B cell (primary cell): ENCODE measurements at regions not wholly inside any gene's neighbourhood (a gene's known extent, or its start where the extent isn't known, plus 50 kb on each side); places are given as distances from the start of the nearest gene placed in this dataset.

ENCODE experiments used
- ATAC-seq: fragments of 200-7000 bp; cut with Tn5 transposase; one replicate; pipeline ENCODE4 v1.10.0; 2021; ENCODE audit warnings: low read depth, mild to moderate bottlenecking, moderate number of reproducible peaks, moderate library complexity
- CTCF ChIA-PET: fragments of 350-600 bp; sonication (Branson Sonifier 250); formaldehyde crosslinking; loops from one replicate; lab custom pipeline; 2021; ENCODE audit warnings: antibody characterized with exemption, inconsistent platforms; lab: Charles Lee
- POLR2A ChIA-PET: fragments of 350-600 bp; sonication (Branson Sonifier 250); formaldehyde crosslinking; loops from one replicate; lab custom pipeline; 2021; ENCODE audit warnings: antibody characterized with exemption; lab: Charles Lee
- DNase-seq: peaks from one replicate; pipeline ENCODE4 v3.0.0; 2013
- H2AFZ ChIP-seq: 2 replicates; pipeline ENCODE4 v1.6.1; 2012; ENCODE audit warnings: mild to moderate bottlenecking, low read depth, low read length; ENCODE audit not compliant: insufficient read depth, poor library complexity, severe bottlenecking
- H3K27ac ChIP-seq, 2 donors: 1 replicate in 1 of 2; 2 replicates in 1 of 2; pipeline ENCODE4 v1.5.1; 2012 to 2013; ENCODE audit warnings: low read length in 2 of 2, mild to moderate bottlenecking in 2 of 2, moderate library complexity in 1 of 2
- H3K27me3 ChIP-seq, 4 experiments: fragments of 200-600 bp in 1 of 4; sonication (generic) in 1 of 4; replicated peaks in 1 of 4; 1 replicate in 2 of 4; 2 replicates in 2 of 4; pipeline versions ENCODE4 v1.6.1 to v1.7.0; 2013 to 2016; ENCODE audit warnings: low read length in 3 of 4, mild to moderate bottlenecking in 2 of 4, mixed read lengths in 1 of 4, moderate library complexity in 1 of 4; ENCODE audit not compliant: insufficient read depth in 4 of 4, control insufficient read depth in 3 of 4; ENCODE audit errors: control extremely low read depth in 1 of 4
- H3K36me3 ChIP-seq, 2 experiments: replicated peaks in 1 of 2; 1 replicate in 1 of 2; 2 replicates in 1 of 2; pipeline versions ENCODE4 v1.6.1 to v1.7.1; 2013; ENCODE audit warnings: low read length in 1 of 2; ENCODE audit not compliant: insufficient read depth in 2 of 2, control insufficient read depth in 1 of 2; ENCODE audit errors: control extremely low read depth in 1 of 2, extremely low read depth in 1 of 2
- H3K4me1 ChIP-seq, 2 donors: fragments of 200-600 bp in 1 of 2; sonication (generic) in 1 of 2; 1 replicate in 1 of 2; 2 replicates in 1 of 2; pipeline versions ENCODE4 v1.5.1 to v1.6.1; 2013 to 2017; ENCODE audit warnings: low read length in 2 of 2; ENCODE audit not compliant: control insufficient read depth in 2 of 2, insufficient read depth in 2 of 2
- H3K4me2 ChIP-seq: replicated peaks from 2 replicates; pipeline ENCODE3; 2012; ENCODE audit warnings: mild to moderate bottlenecking, low read depth, low read length; ENCODE audit not compliant: poor library complexity, severe bottlenecking
- H3K4me3 ChIP-seq, 5 experiments: fragments of 200-600 bp in 1 of 5; sonication (generic) in 1 of 5; 1 replicate in 3 of 5; 2 replicates in 2 of 5; pipeline versions ENCODE4 v1.5.1 to v1.7.0; 2011 to 2016; ENCODE audit warnings: low read length in 4 of 5, mild to moderate bottlenecking in 4 of 5, low read depth in 2 of 5, control low read depth in 1 of 5, moderate library complexity in 1 of 5; ENCODE audit not compliant: insufficient read depth in 1 of 5; ENCODE audit errors: control extremely low read depth in 1 of 5, extremely low read depth in 1 of 5
- H3K79me2 ChIP-seq: fragments of 200-600 bp; sonication (generic); one replicate; pipeline ENCODE4 v1.6.0; 2016; ENCODE audit warnings: low read length; ENCODE audit not compliant: control insufficient read depth, insufficient read depth
- H3K9ac ChIP-seq: fragments of 200-600 bp; sonication (generic); 2 replicates; pipeline ENCODE4 v1.6.1; 2017; ENCODE audit warnings: mild to moderate bottlenecking, low read length, moderate library complexity
- H3K9me3 ChIP-seq, 3 donors: one replicate each; pipeline versions ENCODE4 v1.6.1 to v1.7.1; 2013; ENCODE audit warnings: low read length in 2 of 3; ENCODE audit not compliant: control insufficient read depth in 2 of 3, insufficient read depth in 1 of 3; ENCODE audit errors: control extremely low read depth in 1 of 3
- H4K20me1 ChIP-seq: 2 replicates; pipeline ENCODE4 v1.6.0; 2012; ENCODE audit warnings: mild to moderate bottlenecking, low read length; ENCODE audit not compliant: insufficient read depth, control insufficient read depth, poor library complexity, severe bottlenecking
- H3K27ac Mint-ChIP-seq: one replicate; pipeline ENCODE4 v1.8.0; 2021; ENCODE audit warnings: mixed read lengths
- H3K27me3 Mint-ChIP-seq: one replicate; pipeline ENCODE4 v1.8.0; 2021; ENCODE audit warnings: mixed read lengths
- H3K4me1 Mint-ChIP-seq: one replicate; pipeline ENCODE4 v1.8.0; 2021; ENCODE audit warnings: mixed read lengths
- H3K4me3 Mint-ChIP-seq: one replicate; pipeline ENCODE4 v1.8.0; 2021; ENCODE audit warnings: mixed read lengths
- H3K9me3 Mint-ChIP-seq: one replicate; pipeline ENCODE4 v1.8.0; 2022; ENCODE audit warnings: mixed read lengths; ENCODE audit not compliant: insufficient read depth
- EZH2 ChIP-seq: IDR thresholded peaks from 2 replicates; pipeline ENCODE4 v1.6.1; 2012; ENCODE audit warnings: borderline replicate concordance, low read depth, mild to moderate bottlenecking, moderate library complexity, low read length; ENCODE audit not compliant: insufficient read depth, poor library complexity, severe bottlenecking
- WGBS: methylation state at CpG from one replicate; pipeline ENCODE4 v1.1.5; 2013; ENCODE audit warnings: missing lambda C conversion rate; ENCODE audit not compliant: insufficient coverage; 5-methylcytosine and 5-hydroxymethylcytosine counted together
- intact Hi-C: fragments of 100-400 bp; cut with micrococcal nuclease; formaldehyde crosslinking; loops from one replicate; pipeline ENCODE4 v1.10.0; 2022
- TF ChIP-seq, protein P1 (sequence below): fragments of 200-600 bp; IDR thresholded peaks from one replicate; pipeline ENCODE4 v1.8.0; 2022; ENCODE audit warnings: antibody characterized with exemption, mild to moderate bottlenecking

DNA sequence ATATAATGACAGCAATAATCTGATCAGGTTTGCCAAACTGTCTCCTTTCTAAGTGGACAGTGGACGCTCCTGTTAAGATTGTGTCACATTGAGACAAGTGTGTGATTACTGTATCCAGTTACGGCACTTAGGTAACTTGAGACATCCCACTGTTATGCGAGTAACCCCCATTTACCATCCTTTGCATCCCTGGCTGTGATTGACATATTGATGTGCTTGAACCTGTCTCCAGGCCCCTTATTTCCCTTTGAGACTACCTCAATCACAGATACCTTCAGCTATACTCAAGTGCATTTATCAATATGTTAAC, 785.2 kb downstream of the NR2F2 start:
- no peaks in the 10 kb centered on the region for H3K27me3 ChIP-seq
- POLR2A ChIA-PET, result no interaction called here
- H3K4me2 ChIP-seq, result no peak overlapping the region
- WGBS, result no CpG with 5 or more reads among the region's 3 CpGs
- H4K20me1 ChIP-seq, result no peaks in the 10 kb centered on the region
- no peaks in the 10 kb centered on the region for H3K79me2 ChIP-seq
- no peaks in the 10 kb centered on the region for H3K27me3 Mint-ChIP-seq
- H3K9me3 Mint-ChIP-seq, result peaks cover 3% of the 10 kb centered on the region
- no peak overlapping the region for H3K4me3 Mint-ChIP-seq
- H3K4me1 Mint-ChIP-seq, result no peaks in the 10 kb centered on the region
- no peak for ATAC-seq
- H3K4me1 ChIP-seq, result no peaks in the 10 kb centered on the region
- no peaks in the 10 kb centered on the region for H3K36me3 ChIP-seq
- CTCF ChIA-PET, result no interaction called here
- no peak overlapping the region for H2AFZ ChIP-seq
- no peak for TF ChIP-seq EZH2
- TF ChIP-seq, protein P1, sequence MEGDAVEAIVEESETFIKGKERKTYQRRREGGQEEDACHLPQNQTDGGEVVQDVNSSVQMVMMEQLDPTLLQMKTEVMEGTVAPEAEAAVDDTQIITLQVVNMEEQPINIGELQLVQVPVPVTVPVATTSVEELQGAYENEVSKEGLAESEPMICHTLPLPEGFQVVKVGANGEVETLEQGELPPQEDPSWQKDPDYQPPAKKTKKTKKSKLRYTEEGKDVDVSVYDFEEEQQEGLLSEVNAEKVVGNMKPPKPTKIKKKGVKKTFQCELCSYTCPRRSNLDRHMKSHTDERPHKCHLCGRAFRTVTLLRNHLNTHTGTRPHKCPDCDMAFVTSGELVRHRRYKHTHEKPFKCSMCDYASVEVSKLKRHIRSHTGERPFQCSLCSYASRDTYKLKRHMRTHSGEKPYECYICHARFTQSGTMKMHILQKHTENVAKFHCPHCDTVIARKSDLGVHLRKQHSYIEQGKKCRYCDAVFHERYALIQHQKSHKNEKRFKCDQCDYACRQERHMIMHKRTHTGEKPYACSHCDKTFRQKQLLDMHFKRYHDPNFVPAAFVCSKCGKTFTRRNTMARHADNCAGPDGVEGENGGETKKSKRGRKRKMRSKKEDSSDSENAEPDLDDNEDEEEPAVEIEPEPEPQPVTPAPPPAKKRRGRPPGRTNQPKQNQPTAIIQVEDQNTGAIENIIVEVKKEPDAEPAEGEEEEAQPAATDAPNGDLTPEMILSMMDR, result no peak
- H3K27ac ChIP-seq, result no peak overlapping the region
- DNase-seq, result no peak
- H3K9me3 ChIP-seq, result peaks cover 0 to 5% (median 0%) of the 10 kb centered on the region in 3 donors
- intact Hi-C loops, result no loop called here
- no peak overlapping the region for H3K9ac ChIP-seq
- no peak overlapping the region for H3K4me3 ChIP-seq
- H3K27ac Mint-ChIP-seq, result no peak overlapping the region

- intact Hi-C loops, result no loop called here
- WGBS, result no CpG with 5 or more reads among the region's 4 CpGs
- CTCF ChIA-PET, result no interaction called here
These were observed 794.3 kb downstream of the NR2F2 start for GRCh38 chr15:97124790-97125189.

More at GRCh38 chr15:97124790-97125189, 794.3 kb downstream of the NR2F2 start:
- Histone ChIP-seq H2AFZ (no peak overlapping the region), H3K36me3 (no peaks in the 10 kb centered on the region), H3K4me3 (no peak overlapping the region), H3K4me2 (no peak overlapping the region), H3K79me2 (no peaks in the 10 kb centered on the region), H3K9me3 (no peaks in the 10 kb centered on the region), H3K27me3 (no peaks in the 10 kb centered on the region), H3K27ac (no peak overlapping the region), H3K9ac (no peak overlapping the region), H3K4me1 (no peaks in the 10 kb centered on the region), H4K20me1 (no peaks in the 10 kb centered on the region)
- ATAC-seq (no peak), DNase-seq (no peak)
- H3K27me3 Mint-ChIP-seq, result no peaks in the 10 kb centered on the region
- no peaks in the 10 kb centered on the region for H3K4me1 Mint-ChIP-seq
- no peak overlapping the region for H3K4me3 Mint-ChIP-seq
- TF ChIP-seq EZH2, result no peak
- TF ChIP-seq, protein P1, result no peak
- peaks cover 6% of the 10 kb centered on the region for H3K9me3 Mint-ChIP-seq
- H3K27ac Mint-ChIP-seq, result no peak overlapping the region
- POLR2A ChIA-PET, result no interaction called here
